MCF 10A (cell line): ENCODE measurements at regions not wholly inside any gene's neighbourhood (a gene's known extent, or its start where the extent isn't known, plus 50 kb on each side); places are given as distances from the start of the nearest gene placed in this dataset.
A peak's percentile ranks its signal among the peaks of the same experiment; 100 is the strongest.

Experiments
- BruUV-seq: library from RNA; stranded (reverse); fragments of 400-500 nt; replicated peaks from 2 replicates; lab custom pipeline; 2021; lab: Mats Ljungman, UMichigan
- CTCF ChIA-PET: fragments of 300-600 bp; sonication (Branson Sonifier 250); formaldehyde crosslinking; extraction: SDS; loops from one replicate; lab custom pipeline; 2021; ENCODE audit warnings: antibody characterized with exemption, inconsistent platforms; lab: Yijun Ruan, JAX
- POLR2A ChIA-PET: fragments of 300-600, 350-650 bp; sonication (Branson Sonifier 250); formaldehyde crosslinking; extraction: SDS; loops from one replicate; lab custom pipeline; 2020; ENCODE audit warnings: antibody characterized with exemption, inconsistent platforms; lab: Yijun Ruan, JAX
- DNase-seq: peaks from one replicate; pipeline ENCODE4 v3.0.0-alpha.2; 2018; ENCODE audit not compliant: unreplicated experiment
- H3K27ac Mint-ChIP-seq: one replicate; pipeline ENCODE4 v1.8.0; 2022; ENCODE audit warnings: mild to moderate bottlenecking, low read depth, mixed read lengths; ENCODE audit not compliant: unreplicated experiment
- H3K27me3 Mint-ChIP-seq: one replicate; pipeline ENCODE4 v1.8.0; 2022; ENCODE audit warnings: mixed read lengths; ENCODE audit not compliant: insufficient read depth, unreplicated experiment
- H3K36me3 Mint-ChIP-seq: one replicate; pipeline ENCODE4 v1.8.0; 2022; ENCODE audit warnings: mild to moderate bottlenecking, moderate library complexity, mixed read lengths; ENCODE audit not compliant: insufficient read depth, unreplicated experiment
- H3K4me1 Mint-ChIP-seq: one replicate; pipeline ENCODE4 v1.8.0; 2022; ENCODE audit warnings: mixed read lengths; ENCODE audit not compliant: insufficient read depth, unreplicated experiment
- H3K4me3 Mint-ChIP-seq: one replicate; pipeline ENCODE4 v1.8.0; 2022; ENCODE audit warnings: mild to moderate bottlenecking, moderate library complexity, mixed read lengths; ENCODE audit not compliant: unreplicated experiment
- H3K9me3 Mint-ChIP-seq: one replicate; pipeline ENCODE4 v1.8.0; 2022; ENCODE audit warnings: mixed read lengths; ENCODE audit not compliant: unreplicated experiment
- intact Hi-C: fragments of 100-400 bp; cut with micrococcal nuclease; formaldehyde crosslinking; loops from 2 replicates; pipeline ENCODE4 v1.14.1; 2022
- TF ChIP-seq, protein P1 (sequence below): fragments of 200-600 bp; IDR thresholded peaks from one replicate; pipeline ENCODE4 v1.8.0; 2022; ENCODE audit warnings: antibody characterized with exemption, mild to moderate bottlenecking; ENCODE audit not compliant: unreplicated experiment

DNA sequence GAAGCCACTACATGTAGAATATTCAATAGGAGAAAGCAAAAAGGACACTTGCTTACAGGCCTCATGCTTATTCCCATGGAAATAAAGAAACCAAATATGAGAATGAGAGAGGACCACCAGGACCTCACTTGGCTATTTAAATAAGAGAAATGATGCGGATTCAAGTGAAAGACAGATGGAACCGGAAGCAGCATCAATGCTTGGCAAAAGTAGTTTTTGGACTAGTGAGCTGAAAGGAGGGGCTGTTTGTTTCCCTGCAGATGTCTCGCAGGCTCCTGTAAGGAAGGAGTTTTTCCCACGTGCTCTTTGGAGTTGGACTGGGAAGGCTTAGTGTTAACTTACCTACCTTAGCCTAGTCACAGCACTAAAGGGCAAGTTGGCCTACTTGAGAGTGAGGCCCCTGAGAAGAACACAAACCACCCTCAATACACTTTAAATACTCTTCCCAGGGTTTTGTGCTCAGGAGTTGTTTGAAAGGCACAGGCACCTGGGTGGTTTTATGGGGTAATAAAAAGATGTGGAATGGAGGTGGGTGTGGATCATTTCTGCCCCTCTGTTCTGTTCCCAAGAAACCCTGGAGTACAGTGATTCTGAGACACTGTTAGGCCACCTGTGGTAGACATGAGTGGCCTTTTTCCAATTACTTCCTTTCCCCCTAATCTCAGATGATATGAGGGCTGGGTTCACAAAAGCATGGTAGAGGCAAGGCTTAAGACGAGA is 113.3 kb upstream of the C1GALT1C1 start:
- Mint-ChIP-seq H3K27me3 (no peaks in the 10 kb centered on the region), H3K4me3 (no peak overlapping the region), H3K9me3 (peaks cover 7% of the 10 kb centered on the region), H3K27ac (no peak overlapping the region), H3K36me3 (no peaks in the 10 kb centered on the region), H3K4me1 (no peaks in the 10 kb centered on the region)
- POLR2A ChIA-PET: no interaction called here
- DNase-seq: no peak
- intact Hi-C loops: no loop called here
- no TSS peak for BruUV-seq
- TF ChIP-seq, protein P1, sequence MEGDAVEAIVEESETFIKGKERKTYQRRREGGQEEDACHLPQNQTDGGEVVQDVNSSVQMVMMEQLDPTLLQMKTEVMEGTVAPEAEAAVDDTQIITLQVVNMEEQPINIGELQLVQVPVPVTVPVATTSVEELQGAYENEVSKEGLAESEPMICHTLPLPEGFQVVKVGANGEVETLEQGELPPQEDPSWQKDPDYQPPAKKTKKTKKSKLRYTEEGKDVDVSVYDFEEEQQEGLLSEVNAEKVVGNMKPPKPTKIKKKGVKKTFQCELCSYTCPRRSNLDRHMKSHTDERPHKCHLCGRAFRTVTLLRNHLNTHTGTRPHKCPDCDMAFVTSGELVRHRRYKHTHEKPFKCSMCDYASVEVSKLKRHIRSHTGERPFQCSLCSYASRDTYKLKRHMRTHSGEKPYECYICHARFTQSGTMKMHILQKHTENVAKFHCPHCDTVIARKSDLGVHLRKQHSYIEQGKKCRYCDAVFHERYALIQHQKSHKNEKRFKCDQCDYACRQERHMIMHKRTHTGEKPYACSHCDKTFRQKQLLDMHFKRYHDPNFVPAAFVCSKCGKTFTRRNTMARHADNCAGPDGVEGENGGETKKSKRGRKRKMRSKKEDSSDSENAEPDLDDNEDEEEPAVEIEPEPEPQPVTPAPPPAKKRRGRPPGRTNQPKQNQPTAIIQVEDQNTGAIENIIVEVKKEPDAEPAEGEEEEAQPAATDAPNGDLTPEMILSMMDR: no peak
- CTCF ChIA-PET: no interaction called here

DNA sequence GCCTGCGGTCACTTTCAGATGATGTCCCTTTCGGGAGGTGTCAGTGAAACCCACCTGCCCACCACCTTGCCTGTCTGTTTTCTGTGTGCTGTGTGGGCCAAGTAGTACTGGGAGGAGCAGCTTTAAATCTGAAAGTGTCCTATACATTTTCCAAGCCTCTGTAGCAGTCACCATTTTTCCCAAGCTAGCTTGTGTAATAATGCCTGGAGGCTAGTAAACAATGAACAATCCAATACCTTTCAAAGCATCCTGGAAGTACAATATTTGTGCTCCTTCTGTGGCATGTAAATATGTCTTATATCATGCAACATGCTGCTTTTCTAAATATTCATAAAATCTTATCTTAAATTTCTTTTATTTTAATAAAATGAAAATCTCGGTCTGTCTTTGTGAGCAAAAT is 111.6 kb upstream of the C1GALT1C1 start:
- H3K27me3 Mint-ChIP-seq: no peaks in the 10 kb centered on the region
- POLR2A ChIA-PET: interaction anchor here (0.6 to 1.5 kb wide), 3 partner anchors 9 to 209 kb away, joined by 3 to 4 read pairs (median 3); no protein-coding TSS in a partner anchor
- no peak overlapping the region for H3K27ac Mint-ChIP-seq
- H3K4me1 Mint-ChIP-seq: peaks cover 5% of the 10 kb centered on the region
- TF ChIP-seq, protein P1: no peak
- H3K4me3 Mint-ChIP-seq: no peak overlapping the region
- H3K9me3 Mint-ChIP-seq: peaks cover 7% of the 10 kb centered on the region
- DNase-seq: peak; percentile 69
- no peaks in the 10 kb centered on the region for H3K36me3 Mint-ChIP-seq
- CTCF ChIA-PET: interaction anchor here (0.6 kb wide), 1 partner anchor 15 kb away, joined by 3 read pairs; no protein-coding TSS in a partner anchor
- intact Hi-C loops: no loop called here
- no TSS peak for BruUV-seq

DNA sequence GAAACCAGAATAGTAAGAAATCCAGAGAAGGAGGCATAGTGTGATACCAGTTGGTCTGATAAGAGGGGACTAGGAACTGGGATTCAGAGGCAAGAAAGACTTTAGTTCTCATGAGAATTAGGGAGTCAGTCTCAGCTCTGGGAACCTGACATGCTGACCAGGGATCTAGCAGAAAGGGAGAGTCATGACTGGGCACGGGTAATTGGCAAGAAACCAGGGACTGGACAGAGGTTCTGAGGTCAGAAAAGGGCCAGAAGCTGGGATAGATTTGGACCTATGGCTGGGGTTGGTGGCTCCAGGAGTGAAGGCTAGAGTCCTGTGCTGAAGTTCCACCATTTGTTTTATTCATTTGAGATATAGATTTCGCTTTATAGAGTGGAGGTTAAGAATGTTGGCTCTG is 110.2 kb upstream of the C1GALT1C1 start:
- POLR2A ChIA-PET: no interaction called here
- no peaks in the 10 kb centered on the region for H3K36me3 Mint-ChIP-seq
- H3K4me1 Mint-ChIP-seq: peaks cover 5% of the 10 kb centered on the region
- no peak for DNase-seq
- BruUV-seq: no TSS peak
- intact Hi-C loops: no loop called here
- TF ChIP-seq, protein P1: no peak
- peaks cover 4% of the 10 kb centered on the region for H3K9me3 Mint-ChIP-seq
- H3K27me3 Mint-ChIP-seq: no peaks in the 10 kb centered on the region
- CTCF ChIA-PET: interaction anchor here (0.7 kb wide), 1 partner anchor 50 kb away, joined by 3 read pairs; no protein-coding TSS in a partner anchor
- H3K27ac Mint-ChIP-seq: no peak overlapping the region
- H3K4me3 Mint-ChIP-seq: no peak overlapping the region

DNA sequence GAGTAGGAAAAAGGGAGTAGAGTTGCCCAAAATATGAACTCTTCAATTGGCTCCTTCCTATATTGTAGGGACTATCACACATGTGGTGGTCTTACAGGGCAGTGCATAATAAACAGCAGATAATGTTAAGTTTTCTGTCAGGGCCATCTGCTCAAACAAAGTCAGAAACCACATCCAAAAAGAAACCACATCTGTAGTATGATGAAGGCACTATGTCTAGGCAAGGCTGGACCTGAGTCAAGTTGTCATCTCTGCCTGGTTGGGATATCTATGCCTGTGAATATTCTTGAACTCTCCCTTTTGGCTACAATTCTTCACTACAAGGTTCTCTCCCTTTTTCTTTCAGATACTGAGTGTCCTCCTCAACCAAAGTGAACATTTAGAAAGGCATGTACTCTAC is 109.4 kb upstream of the C1GALT1C1 start:
- TF ChIP-seq, protein P1: no peak
- H3K36me3 Mint-ChIP-seq: no peaks in the 10 kb centered on the region
- H3K4me1 Mint-ChIP-seq: peaks cover 5% of the 10 kb centered on the region
- H3K27ac Mint-ChIP-seq: no peak overlapping the region
- no peaks in the 10 kb centered on the region for H3K27me3 Mint-ChIP-seq
- intact Hi-C loops: no loop called here
- no TSS peak for BruUV-seq
- ChIA-PET CTCF (no interaction called here), POLR2A (no interaction called here)
- no peak for DNase-seq
- no peaks in the 10 kb centered on the region for H3K9me3 Mint-ChIP-seq
- H3K4me3 Mint-ChIP-seq: no peak overlapping the region
